H9 (cell line): ENCODE measurements at regions not wholly inside any gene's neighbourhood (a gene's known extent, or its start where the extent isn't known, plus 50 kb on each side); places are given as distances from the start of the nearest gene placed in this dataset.

Source experiments
- DNase-seq: peaks from one replicate; pipeline ENCODE4 v3.0.0-alpha.2; 2017
- H2AFZ ChIP-seq: one replicate; pipeline ENCODE4 v1.6.1; 2013; ENCODE audit warnings: mild to moderate bottlenecking, low read length, control low read depth, moderate library complexity
- H2AK5ac ChIP-seq: 2 replicates; pipeline ENCODE4 v1.6.1; 2013; ENCODE audit warnings: low read length, control low read depth, mixed read lengths; ENCODE audit not compliant: insufficient read length
- H2BK120ac ChIP-seq: one replicate; pipeline ENCODE4 v1.6.1; 2013; ENCODE audit warnings: low read depth, mild to moderate bottlenecking, low read length, control low read depth, inconsistent platforms; ENCODE audit not compliant: poor library complexity, severe bottlenecking
- H2BK12ac ChIP-seq: 2 replicates; pipeline ENCODE4 v1.6.1; 2013; ENCODE audit warnings: low read length, control low read depth, mixed read lengths, low read depth; ENCODE audit not compliant: insufficient read length
- H2BK15ac ChIP-seq: 2 replicates; pipeline ENCODE4 v1.6.1; 2013; ENCODE audit warnings: low read depth, low read length, control low read depth
- H2BK20ac ChIP-seq: one replicate; pipeline ENCODE4 v1.6.1; 2013; ENCODE audit warnings: low read depth, mild to moderate bottlenecking, low read length, control low read depth, inconsistent platforms; ENCODE audit not compliant: poor library complexity, severe bottlenecking
- H2BK5ac ChIP-seq: 2 replicates; pipeline ENCODE4 v1.6.1; 2013; ENCODE audit warnings: low read length, control low read depth, mixed read lengths; ENCODE audit not compliant: insufficient read length
- H3K14ac ChIP-seq: 2 replicates; pipeline ENCODE4 v1.6.1; 2013; ENCODE audit warnings: low read length, control low read depth; ENCODE audit not compliant: insufficient read depth
- H3K18ac ChIP-seq: 2 replicates; pipeline ENCODE4 v1.6.1; 2013; ENCODE audit warnings: low read depth, mild to moderate bottlenecking, mixed read lengths, low read length, control low read depth; ENCODE audit not compliant: insufficient read length
- H3K23ac ChIP-seq: 2 replicates; pipeline ENCODE4 v1.6.1; 2013; ENCODE audit warnings: low read length, control low read depth, mixed read lengths, low read depth; ENCODE audit not compliant: insufficient read length
- H3K23me2 ChIP-seq: 2 replicates; pipeline ENCODE4 v1.6.1; 2013; ENCODE audit warnings: low read depth, mild to moderate bottlenecking, mixed read lengths, low read length, control low read depth; ENCODE audit not compliant: insufficient read length, poor library complexity, severe bottlenecking
- H3K27ac ChIP-seq: 2 replicates; pipeline ENCODE4 v1.5.1; 2013; ENCODE audit warnings: low read length, control low read depth, mixed read lengths, low read depth; ENCODE audit not compliant: insufficient read length
- H3K27me3 ChIP-seq: 2 replicates; pipeline ENCODE4 v1.6.1; 2013; ENCODE audit warnings: low read length, control low read depth, inconsistent platforms; ENCODE audit not compliant: insufficient read depth
- H3K4ac ChIP-seq: 2 replicates; pipeline ENCODE4 v1.6.1; 2013; ENCODE audit warnings: low read depth, mild to moderate bottlenecking, control low read depth, inconsistent platforms, low read length, moderate library complexity
- H3K4me1 ChIP-seq: 2 replicates; pipeline ENCODE4 v1.6.1; 2013; ENCODE audit warnings: low read length, control low read depth, inconsistent platforms; ENCODE audit not compliant: insufficient read depth
- H3K4me2 ChIP-seq: 2 replicates; pipeline ENCODE4 v1.6.1; 2013; ENCODE audit warnings: low read length, control low read depth, mixed read lengths; ENCODE audit not compliant: insufficient read length, insufficient read depth
- H3K56ac ChIP-seq: 2 replicates; pipeline ENCODE4 v1.6.1; 2013; ENCODE audit warnings: low read depth, mild to moderate bottlenecking, mixed read lengths, low read length, control low read depth; ENCODE audit not compliant: insufficient read length
- H3K79me1 ChIP-seq: 2 replicates; pipeline ENCODE4 v1.6.1; 2013; ENCODE audit warnings: low read depth, mild to moderate bottlenecking, moderate library complexity, low read length, control low read depth, inconsistent platforms; ENCODE audit not compliant: insufficient read depth, poor library complexity, severe bottlenecking
- H3K79me2 ChIP-seq: 2 replicates; pipeline ENCODE4 v1.6.1; 2013; ENCODE audit warnings: low read length, control low read depth, inconsistent platforms; ENCODE audit not compliant: insufficient read depth
- H3K9ac ChIP-seq: 2 replicates; pipeline ENCODE4 v1.6.1; 2013; ENCODE audit warnings: low read length, control low read depth, mixed read lengths; ENCODE audit not compliant: insufficient read length; ENCODE audit errors: extremely low read depth
- H3K9me3 ChIP-seq: one replicate; pipeline ENCODE4 v1.6.1; 2013; ENCODE audit warnings: low read depth, low read length, inconsistent platforms; ENCODE audit not compliant: control insufficient read depth
- H3T11ph ChIP-seq: one replicate; pipeline ENCODE4 v1.6.1; 2013; ENCODE audit warnings: mild to moderate bottlenecking, low read length, control low read depth, inconsistent platforms
- H4K20me1 ChIP-seq: one replicate; pipeline ENCODE4 v1.6.1; 2013; ENCODE audit not compliant: control insufficient read depth, insufficient read length, insufficient read depth
- H4K5ac ChIP-seq: 2 replicates; pipeline ENCODE4 v1.6.1; 2013; ENCODE audit warnings: low read depth, mild to moderate bottlenecking, mixed read lengths, low read length, control low read depth; ENCODE audit not compliant: insufficient read length
- H4K8ac ChIP-seq: replicated peaks from 2 replicates; pipeline ENCODE4 v1.6.1; 2013; ENCODE audit warnings: low read length, control low read depth, mixed read lengths, low read depth; ENCODE audit not compliant: insufficient read length
- H4K91ac ChIP-seq: 2 replicates; pipeline ENCODE4 v1.6.1; 2013; ENCODE audit warnings: low read depth, mild to moderate bottlenecking, moderate library complexity, mixed read lengths, low read length, control low read depth; ENCODE audit not compliant: insufficient read length
- H3K27ac Mint-ChIP-seq, 3 experiments: 2 replicates in 2 of 3; 3 replicates in 1 of 3; pipeline ENCODE4 v1.8.0; 2020 to 2021; ENCODE audit warnings: mixed read lengths in 3 of 3, mild to moderate bottlenecking in 1 of 3, moderate library complexity in 1 of 3
- H3K27me3 Mint-ChIP-seq: 2 replicates; pipeline ENCODE4 v1.8.0; 2021; ENCODE audit warnings: low read depth, mild to moderate bottlenecking, moderate library complexity, mixed read lengths
- H3K36me3 Mint-ChIP-seq, 3 experiments: 2 replicates in 2 of 3; 3 replicates in 1 of 3; pipeline ENCODE4 v1.8.0; 2020 to 2021; ENCODE audit warnings: low read depth in 3 of 3, mixed read lengths in 3 of 3; ENCODE audit not compliant: insufficient read depth in 1 of 3
- H3K4me1 Mint-ChIP-seq, 2 experiments: 2 replicates each; pipeline ENCODE4 v1.8.0; 2020; ENCODE audit warnings: mixed read lengths in 2 of 2
- H3K4me3 Mint-ChIP-seq, 2 experiments: 2 replicates in 1 of 2; 3 replicates in 1 of 2; pipeline ENCODE4 v1.8.0; 2020 to 2021; ENCODE audit warnings: mild to moderate bottlenecking in 2 of 2, mixed read lengths in 2 of 2, moderate library complexity in 1 of 2
- H3K9me3 Mint-ChIP-seq, 2 experiments: 2 replicates in 1 of 2; 3 replicates in 1 of 2; pipeline ENCODE4 v1.8.0; 2020; ENCODE audit warnings: mild to moderate bottlenecking in 2 of 2, mixed read lengths in 2 of 2, moderate library complexity in 1 of 2
- WGBS: extraction: QIAGEN DNeasy Blood & Tissue Kit; methylation state at CpG from one replicate; pipeline ENCODE4 v1.1.7; 2013; ENCODE audit warnings: missing lambda C conversion rate, low lambda C conversion rate, mixed read lengths; ENCODE audit not compliant: insufficient read length; ENCODE audit errors: extremely low coverage; 5-methylcytosine and 5-hydroxymethylcytosine counted together
- TF ChIP-seq, protein P1 (sequence below): fragments of 200-600 bp; sonication (generic); conservative IDR thresholded peaks from 3 replicates; pipeline ENCODE4 v1.8.0; 2021; ENCODE audit warnings: antibody characterized with exemption, mild to moderate bottlenecking

DNA sequence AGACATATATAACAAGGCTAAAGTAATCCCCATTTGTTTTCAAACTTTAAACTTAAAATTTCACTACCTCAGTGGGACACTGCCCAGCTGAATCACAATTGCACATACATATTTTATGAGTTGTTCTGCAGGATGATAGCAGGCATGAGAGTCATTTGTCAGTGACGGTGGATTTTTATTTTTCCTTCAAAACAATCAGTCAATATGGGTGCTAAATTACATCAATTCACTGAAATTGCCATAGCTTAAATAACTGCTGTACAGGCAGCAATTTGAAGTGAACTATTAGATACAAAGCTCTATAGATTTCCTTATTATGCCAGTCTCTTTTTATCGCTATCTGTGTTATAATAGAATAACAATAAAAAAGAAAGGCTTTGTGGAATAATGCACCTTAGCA, 784.6 kb upstream of the ANO3 start:
- no peak for DNase-seq
- H3K9ac ChIP-seq: no peak overlapping the region
- Mint-ChIP-seq H3K36me3 (no peaks in the 10 kb centered on the region; a peak in 1 of 7 replicates), H3K9me3 (0 out of 5 replicates have a peak, but pooled peaks cover 0 to 2% of the 10 kb centered on the region in 2 experiments), H3K27me3 (no peaks in the 10 kb centered on the region), H3K4me1 (peaks cover 9 to 13% of the 10 kb centered on the region in 2 experiments), H3K27ac (no peak overlapping the region), H3K4me3 (no peak overlapping the region)
- H3K14ac ChIP-seq: no peak overlapping the region
- H3K4me2 ChIP-seq: no peak overlapping the region
- no peak overlapping the region for H3T11ph ChIP-seq
- H2BK5ac ChIP-seq: no peak overlapping the region
- no peak overlapping the region for H4K8ac ChIP-seq
- no CpG with 5 or more reads among the region's 2 CpGs for WGBS
- no peak overlapping the region for H3K18ac ChIP-seq
- no peak overlapping the region for H2BK12ac ChIP-seq
- no peaks in the 10 kb centered on the region for H3K23me2 ChIP-seq
- no peak overlapping the region for H4K91ac ChIP-seq
- H3K4me1 ChIP-seq: no peaks in the 10 kb centered on the region
- no peaks in the 10 kb centered on the region for H3K79me2 ChIP-seq
- H3K27ac ChIP-seq: no peak overlapping the region
- H2AFZ ChIP-seq: no peak overlapping the region
- H4K5ac ChIP-seq: no peak overlapping the region
- no peaks in the 10 kb centered on the region for H4K20me1 ChIP-seq
- no peak overlapping the region for H2BK120ac ChIP-seq
- H2AK5ac ChIP-seq: no peak overlapping the region
- TF ChIP-seq, protein P1, sequence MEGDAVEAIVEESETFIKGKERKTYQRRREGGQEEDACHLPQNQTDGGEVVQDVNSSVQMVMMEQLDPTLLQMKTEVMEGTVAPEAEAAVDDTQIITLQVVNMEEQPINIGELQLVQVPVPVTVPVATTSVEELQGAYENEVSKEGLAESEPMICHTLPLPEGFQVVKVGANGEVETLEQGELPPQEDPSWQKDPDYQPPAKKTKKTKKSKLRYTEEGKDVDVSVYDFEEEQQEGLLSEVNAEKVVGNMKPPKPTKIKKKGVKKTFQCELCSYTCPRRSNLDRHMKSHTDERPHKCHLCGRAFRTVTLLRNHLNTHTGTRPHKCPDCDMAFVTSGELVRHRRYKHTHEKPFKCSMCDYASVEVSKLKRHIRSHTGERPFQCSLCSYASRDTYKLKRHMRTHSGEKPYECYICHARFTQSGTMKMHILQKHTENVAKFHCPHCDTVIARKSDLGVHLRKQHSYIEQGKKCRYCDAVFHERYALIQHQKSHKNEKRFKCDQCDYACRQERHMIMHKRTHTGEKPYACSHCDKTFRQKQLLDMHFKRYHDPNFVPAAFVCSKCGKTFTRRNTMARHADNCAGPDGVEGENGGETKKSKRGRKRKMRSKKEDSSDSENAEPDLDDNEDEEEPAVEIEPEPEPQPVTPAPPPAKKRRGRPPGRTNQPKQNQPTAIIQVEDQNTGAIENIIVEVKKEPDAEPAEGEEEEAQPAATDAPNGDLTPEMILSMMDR: no peak
- H3K27me3 ChIP-seq: no peaks in the 10 kb centered on the region
- no peak overlapping the region for H3K23ac ChIP-seq
- H3K79me1 ChIP-seq: no peaks in the 10 kb centered on the region
- H3K9me3 ChIP-seq: no peaks in the 10 kb centered on the region
- no peak overlapping the region for H2BK20ac ChIP-seq
- H3K4ac ChIP-seq: no peak overlapping the region
- no peak overlapping the region for H3K56ac ChIP-seq
- no peak overlapping the region for H2BK15ac ChIP-seq
